Activated naive CD8-positive, alpha-beta T cell treated with anti-CD3 and anti-CD28 coated beads, Interleukin-2, amount 50 U/mL, for 24 hours (primary cell): ENCODE measurements at regions not wholly inside any gene's neighbourhood (a gene's known extent, or its start where the extent isn't known, plus 50 kb on each side); places are given as distances from the start of the nearest gene placed in this dataset.
"Not testable (repeated sequence)": the region's sequence is repeated elsewhere in the genome, so short reads cannot be mapped to it uniquely, and the experiment has no call there.

Source experiments
- ATAC-seq: fragments of 150-1000 bp; cut with Tn5 transposase; one replicate; pipeline ENCODE4 v1.10.0; 2021
- DNase-seq: peaks from one replicate; pipeline ENCODE4 v3.0.0; 2021
- H3K27ac Mint-ChIP-seq: one replicate; pipeline ENCODE4 v1.8.0; 2021; ENCODE audit warnings: mild to moderate bottlenecking, mixed read lengths
- H3K27me3 Mint-ChIP-seq: one replicate; pipeline ENCODE4 v1.8.0; 2021; ENCODE audit warnings: mixed read lengths
- H3K36me3 Mint-ChIP-seq: one replicate; pipeline ENCODE4 v1.8.0; 2021; ENCODE audit warnings: low read depth, mixed read lengths
- H3K4me1 Mint-ChIP-seq: one replicate; pipeline ENCODE4 v1.8.0; 2021; ENCODE audit warnings: mixed read lengths
- H3K4me3 Mint-ChIP-seq: one replicate; pipeline ENCODE4 v1.8.0; 2021; ENCODE audit warnings: mild to moderate bottlenecking, moderate library complexity, mixed read lengths
- H3K9me3 Mint-ChIP-seq: one replicate; pipeline ENCODE4 v1.8.0; 2021; ENCODE audit warnings: mixed read lengths

DNA sequence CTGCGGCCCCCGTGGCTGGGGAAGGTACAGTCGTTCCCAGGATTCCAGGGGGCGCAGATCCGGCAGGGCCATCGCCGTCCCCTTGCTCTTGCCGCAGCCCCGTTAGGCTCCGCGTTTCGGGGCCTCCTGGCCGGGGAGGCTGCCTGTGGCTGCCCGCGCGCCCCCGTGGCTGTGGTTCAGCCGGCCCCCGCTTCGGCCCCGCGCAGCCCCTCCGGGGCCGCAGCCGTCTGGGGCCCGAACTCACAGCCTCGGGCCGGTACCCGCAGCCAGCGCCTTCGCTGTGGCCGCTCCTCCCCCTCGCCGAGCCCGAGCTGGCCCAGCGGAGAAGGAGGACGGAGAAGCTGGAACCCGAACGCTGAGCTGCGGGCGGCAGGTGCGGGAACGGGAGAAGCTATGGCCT is 1826.9 kb upstream of the DEFB115 start:
- no peak for ATAC-seq
- H3K4me3 Mint-ChIP-seq: no peak overlapping the region
- H3K27me3 Mint-ChIP-seq: peaks cover 14% of the 10 kb centered on the region
- H3K4me1 Mint-ChIP-seq: no peaks in the 10 kb centered on the region
- no peaks in the 10 kb centered on the region for H3K36me3 Mint-ChIP-seq
- no peak overlapping the region for H3K27ac Mint-ChIP-seq
- peaks cover 9% of the 10 kb centered on the region for H3K9me3 Mint-ChIP-seq
- DNase-seq: no peak

DNA sequence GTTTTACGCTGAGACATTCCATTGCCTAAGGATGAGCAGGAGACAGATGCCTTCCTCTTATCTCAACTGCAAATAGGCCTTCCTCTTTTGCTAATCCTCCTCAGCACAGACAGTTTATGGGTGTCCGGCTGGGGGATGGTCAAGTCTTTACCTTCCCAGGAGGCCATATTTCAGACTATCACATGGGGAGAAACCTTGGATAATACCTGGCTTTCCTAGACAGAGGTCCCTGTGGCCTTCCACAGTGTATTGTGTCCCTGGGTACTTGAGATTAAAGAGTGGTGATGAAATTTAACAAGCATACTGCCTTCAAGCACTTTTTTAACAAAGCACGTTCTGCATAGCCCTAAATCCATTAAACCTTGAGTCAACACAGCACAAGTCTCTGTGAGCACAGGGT is 1816.7 kb upstream of the DEFB115 start:
- DNase-seq, ATAC-seq, H3K4me1 Mint-ChIP-seq, H3K4me3 Mint-ChIP-seq, H3K27ac Mint-ChIP-seq, H3K9me3 Mint-ChIP-seq, H3K27me3 Mint-ChIP-seq, H3K36me3 Mint-ChIP-seq: not testable (repeated sequence)

DNA sequence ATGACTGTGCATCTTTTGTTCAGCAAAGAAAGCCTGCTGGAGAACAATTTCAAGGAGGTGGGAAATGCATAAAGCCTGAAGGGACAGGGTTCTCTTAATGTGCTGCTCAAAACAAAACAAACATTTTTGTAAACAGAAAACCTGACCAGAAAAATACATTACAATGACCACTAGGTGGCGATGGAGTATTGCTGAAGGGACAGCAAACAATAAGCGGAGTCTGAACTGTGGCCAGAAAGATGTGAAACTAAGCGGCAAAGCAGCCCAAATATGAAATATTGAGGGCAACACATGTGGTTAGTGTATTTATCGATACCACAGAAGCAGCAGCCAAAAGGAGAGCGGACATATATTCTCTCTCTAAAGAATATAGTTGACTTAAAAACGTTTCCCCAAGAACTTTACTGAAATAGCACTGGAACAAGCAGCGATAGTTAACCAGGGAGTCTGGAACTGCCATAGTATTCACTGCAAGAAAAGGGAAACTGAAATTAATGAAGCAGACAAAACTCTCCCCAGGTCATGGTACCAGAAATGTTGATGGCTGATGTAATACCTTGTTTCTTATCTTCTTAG is 1814.2 kb upstream of the DEFB115 start:
- H3K36me3 Mint-ChIP-seq, H3K27me3 Mint-ChIP-seq, H3K4me1 Mint-ChIP-seq, H3K4me3 Mint-ChIP-seq, DNase-seq, H3K9me3 Mint-ChIP-seq, H3K27ac Mint-ChIP-seq, ATAC-seq: not testable (repeated sequence)

DNA sequence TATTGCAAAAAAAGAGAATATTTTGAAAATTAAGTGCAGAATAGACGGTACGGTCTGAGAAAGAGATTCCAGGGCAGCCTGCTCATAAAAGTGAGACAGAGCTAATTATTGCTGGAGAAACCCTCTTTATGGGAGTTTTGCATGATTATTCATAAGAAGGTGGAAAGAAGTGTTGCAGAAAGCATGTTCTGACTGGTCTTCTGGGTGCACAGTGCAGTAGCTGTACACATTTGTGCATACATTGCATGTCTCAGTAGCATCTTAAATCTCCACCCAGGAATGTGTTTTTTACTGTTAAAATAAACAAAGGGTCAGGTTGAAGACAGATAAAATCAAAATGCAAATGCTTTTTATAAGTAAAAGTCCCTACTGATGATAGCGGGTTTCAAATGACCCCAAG is 1813.6 kb upstream of the DEFB115 start:
- no peaks in the 10 kb centered on the region for H3K36me3 Mint-ChIP-seq
- H3K27me3 Mint-ChIP-seq: peaks cover 9% of the 10 kb centered on the region
- H3K4me1 Mint-ChIP-seq: no peaks in the 10 kb centered on the region
- DNase-seq: no peak
- no peak overlapping the region for H3K4me3 Mint-ChIP-seq
- no peak overlapping the region for H3K27ac Mint-ChIP-seq
- peak; percentile 59 for ATAC-seq
- no peaks in the 10 kb centered on the region for H3K9me3 Mint-ChIP-seq

DNA sequence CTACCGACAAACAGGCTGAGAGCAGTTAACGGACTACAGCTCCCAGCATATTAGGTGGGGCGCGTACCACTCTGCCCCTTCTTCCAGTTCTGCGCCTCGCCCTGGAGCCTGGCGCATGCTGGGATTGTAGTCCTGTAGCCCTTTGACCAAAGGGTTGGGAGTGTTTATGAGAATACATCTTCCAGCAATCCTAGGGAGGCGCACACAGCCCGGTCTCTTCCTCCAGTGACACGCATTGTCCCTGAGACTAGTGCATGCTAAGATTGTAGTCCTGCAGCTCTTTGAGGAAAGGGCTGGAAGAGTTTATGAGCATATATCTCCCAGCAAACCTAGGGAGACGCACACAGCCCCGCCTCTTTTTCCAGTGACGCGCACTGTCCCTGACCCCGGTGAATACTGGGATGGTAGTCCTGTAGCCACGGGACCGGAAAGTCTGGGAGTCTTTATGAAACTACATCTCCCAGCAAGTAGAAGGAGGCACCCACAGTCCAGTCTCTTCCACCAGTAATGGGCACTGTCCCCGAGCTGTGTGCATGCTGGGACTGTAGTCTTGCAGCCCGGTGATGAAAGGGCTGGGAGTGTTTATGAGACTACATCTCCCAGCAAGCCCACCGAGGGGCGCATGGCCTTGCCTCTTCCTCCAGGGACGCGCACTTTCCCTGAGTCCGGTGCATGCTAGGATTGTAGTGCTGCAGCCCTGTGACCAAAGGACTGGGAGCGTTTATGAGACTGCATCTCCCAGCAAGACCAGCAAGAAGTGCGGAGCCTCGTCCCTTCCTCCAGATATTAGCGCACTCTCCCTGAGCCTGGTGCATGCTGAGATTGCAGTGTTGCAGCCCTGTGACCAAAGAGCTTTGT is 1812.2 kb upstream of the DEFB115 start:
- not testable (repeated sequence) for H3K36me3 Mint-ChIP-seq, H3K27me3 Mint-ChIP-seq, H3K9me3 Mint-ChIP-seq, H3K27ac Mint-ChIP-seq, H3K4me1 Mint-ChIP-seq, H3K4me3 Mint-ChIP-seq, DNase-seq
- ATAC-seq: peak; percentile 76

DNA sequence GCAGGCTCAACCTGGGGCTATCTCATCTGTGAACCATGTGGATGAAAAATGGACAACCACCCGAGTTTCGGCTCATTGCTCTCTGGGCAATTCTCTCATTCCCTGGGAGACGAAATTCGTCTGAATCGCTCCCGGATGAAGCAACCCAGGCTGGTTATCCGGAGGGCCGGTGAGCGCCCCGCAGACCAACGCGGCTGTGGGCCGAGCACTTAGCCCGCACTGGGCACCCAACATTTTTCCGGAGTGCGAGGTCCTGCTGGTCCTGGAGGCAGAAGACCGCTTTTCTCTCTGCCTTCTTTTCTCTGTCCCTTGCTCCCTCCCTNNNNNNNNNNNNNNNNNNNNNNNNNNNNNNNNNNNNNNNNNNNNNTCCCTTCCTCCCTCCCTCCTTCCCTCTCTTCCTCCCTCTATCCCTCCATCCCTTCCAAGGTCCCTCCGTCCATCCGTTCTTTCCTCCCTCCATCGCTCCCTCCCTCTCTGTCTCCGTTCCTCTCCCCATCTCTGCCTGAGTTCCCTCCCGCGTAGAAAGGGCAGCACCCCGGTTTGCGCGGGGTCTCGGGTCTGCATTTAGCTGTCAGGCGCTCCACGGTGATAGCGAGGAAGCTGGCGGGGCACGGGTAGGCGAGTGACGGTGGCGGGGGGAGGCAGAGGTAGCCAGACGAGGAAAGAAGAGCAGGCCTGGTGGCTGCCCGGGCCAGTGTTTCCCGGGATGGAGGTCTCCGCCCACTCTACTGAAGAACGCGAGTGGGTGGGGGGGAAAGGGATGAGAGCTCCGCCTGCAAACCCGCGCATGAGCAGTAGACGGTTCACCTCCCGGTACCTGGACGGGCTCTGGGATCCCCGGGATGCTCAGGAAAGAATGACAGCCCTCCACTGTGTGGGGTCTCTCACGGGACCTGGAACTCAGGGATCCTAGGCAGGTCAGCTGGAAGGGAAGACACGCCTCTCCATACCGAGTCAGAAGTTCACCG is 1809.7 kb upstream of the DEFB115 start:
- H3K9me3 Mint-ChIP-seq, H3K4me1 Mint-ChIP-seq, ATAC-seq, H3K4me3 Mint-ChIP-seq, H3K27ac Mint-ChIP-seq, DNase-seq, H3K36me3 Mint-ChIP-seq, H3K27me3 Mint-ChIP-seq: not testable (repeated sequence)

DNA sequence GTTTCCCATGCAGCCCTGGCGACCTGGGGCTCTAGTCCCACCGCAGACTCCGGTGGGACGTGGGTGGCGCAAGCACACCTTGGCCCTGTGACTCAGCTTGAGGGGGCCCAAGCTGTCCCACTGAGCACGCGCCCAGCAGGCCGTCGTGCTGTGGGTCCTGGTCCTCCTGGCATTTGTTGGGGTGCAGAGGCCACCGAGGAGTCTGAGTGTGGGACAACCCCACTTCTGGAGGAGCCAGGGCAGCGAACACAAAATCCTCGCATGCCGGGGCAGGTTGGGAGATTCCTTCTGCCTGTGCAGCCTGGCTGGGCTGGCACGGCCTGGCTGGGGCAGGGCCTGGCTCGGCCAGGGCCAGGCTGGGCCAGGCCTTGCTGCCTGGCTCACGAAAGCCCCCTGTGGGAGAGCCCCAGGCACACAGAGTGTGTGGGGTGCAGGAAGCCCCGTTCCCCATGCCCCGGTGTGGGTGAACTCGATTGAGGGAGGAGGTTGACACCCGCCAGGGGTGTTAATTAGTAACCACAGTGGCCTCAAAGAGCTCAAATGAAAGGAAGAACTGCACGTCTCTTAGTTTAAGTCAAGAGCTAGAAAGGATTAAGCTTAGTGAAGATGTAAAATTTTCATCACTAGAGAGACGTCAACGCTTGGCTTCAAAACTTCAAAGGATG is 1808.5 kb upstream of the DEFB115 start:
- ATAC-seq: no peak
- Mint-ChIP-seq H3K27ac (no peak overlapping the region), H3K4me1 (no peaks in the 10 kb centered on the region), H3K27me3 (peaks cover 8% of the 10 kb centered on the region), H3K9me3 (peaks cover 5% of the 10 kb centered on the region), H3K4me3 (no peak overlapping the region), H3K36me3 (no peaks in the 10 kb centered on the region)
- DNase-seq: no peak

DNA sequence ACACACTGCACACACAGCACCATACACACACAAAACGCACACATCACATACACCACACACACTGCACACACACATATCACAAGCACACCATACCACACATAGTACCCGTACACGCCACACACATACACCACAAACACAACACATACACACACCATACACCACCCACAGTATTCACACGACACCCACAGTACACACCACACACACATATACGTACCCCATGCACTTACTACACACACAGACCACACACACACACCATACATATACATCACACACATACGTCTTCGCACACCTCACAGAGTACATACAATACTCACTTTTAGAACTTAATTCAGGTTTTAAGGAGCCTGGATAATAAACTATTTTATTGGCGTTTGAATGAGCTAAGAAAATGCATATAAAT is 1805.3 kb upstream of the DEFB115 start:
- H3K36me3 Mint-ChIP-seq: no peaks in the 10 kb centered on the region
- DNase-seq: no peak
- H3K27me3 Mint-ChIP-seq: no peaks in the 10 kb centered on the region
- no peak overlapping the region for H3K27ac Mint-ChIP-seq
- ATAC-seq: no peak
- H3K9me3 Mint-ChIP-seq: peaks cover 11% of the 10 kb centered on the region
- H3K4me3 Mint-ChIP-seq: no peak overlapping the region
- no peaks in the 10 kb centered on the region for H3K4me1 Mint-ChIP-seq

DNA sequence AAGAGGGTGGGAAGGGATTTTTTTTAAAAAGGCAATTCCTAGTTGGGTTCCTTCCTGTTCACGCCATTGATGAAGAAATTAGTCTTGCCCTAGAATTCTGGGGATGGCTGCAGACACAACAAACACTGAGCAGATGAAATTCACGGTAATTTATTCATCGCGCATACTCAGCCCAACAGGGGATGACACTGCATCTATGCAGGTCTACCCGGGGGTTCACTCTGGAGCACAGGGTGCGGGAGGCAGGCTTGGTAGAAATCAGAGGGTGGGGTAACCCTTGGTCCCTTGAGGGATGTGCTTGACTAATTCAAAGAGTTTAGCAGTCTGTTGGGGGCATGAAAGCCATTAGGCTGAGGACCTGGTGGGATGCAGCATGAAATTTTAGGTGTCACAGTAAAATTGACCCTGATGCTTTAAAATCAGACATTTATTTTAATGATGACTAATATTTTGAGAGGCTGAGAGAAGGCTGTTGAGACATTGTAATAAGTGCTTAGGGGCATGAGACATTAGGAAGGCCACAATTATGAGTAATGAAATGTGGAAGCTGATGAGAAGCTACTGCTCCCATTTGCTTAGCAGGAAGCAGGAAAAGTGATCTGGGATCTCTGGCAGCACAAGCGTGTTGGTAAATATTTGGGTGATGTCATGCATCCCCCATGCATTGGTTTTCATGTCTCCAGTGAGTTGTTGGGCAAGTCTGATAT is 1800.3 kb upstream of the DEFB115 start:
- not testable (repeated sequence) for H3K4me3 Mint-ChIP-seq, H3K27ac Mint-ChIP-seq, DNase-seq, H3K36me3 Mint-ChIP-seq, H3K27me3 Mint-ChIP-seq, H3K4me1 Mint-ChIP-seq, ATAC-seq
- peaks cover 12% of the 10 kb centered on the region for H3K9me3 Mint-ChIP-seq

DNA sequence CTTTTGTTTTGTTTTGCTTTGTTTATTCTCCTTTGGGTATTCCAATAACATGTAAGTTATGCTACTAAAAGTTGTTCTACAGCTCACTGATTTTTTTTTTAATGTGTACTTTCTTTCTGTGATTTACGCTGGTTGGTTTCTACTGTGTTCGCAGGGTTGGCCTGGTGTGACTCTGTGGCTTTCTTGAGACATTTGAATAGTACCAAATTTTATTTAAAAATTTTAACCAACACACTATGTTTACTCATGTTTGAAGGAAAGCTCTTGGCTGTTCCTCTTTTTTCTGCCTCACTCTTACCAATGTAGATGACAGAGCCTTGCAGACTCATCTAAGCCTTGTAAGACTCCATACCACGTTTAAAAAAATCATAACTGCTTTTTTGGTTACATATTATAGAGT is 1784.9 kb upstream of the DEFB115 start:
- DNase-seq (no peak), ATAC-seq (no peak)
- no peak overlapping the region for H3K4me3 Mint-ChIP-seq
- H3K4me1 Mint-ChIP-seq: no peaks in the 10 kb centered on the region
- no peak overlapping the region for H3K27ac Mint-ChIP-seq
- H3K9me3 Mint-ChIP-seq: peaks cover 17% of the 10 kb centered on the region
- no peaks in the 10 kb centered on the region for H3K36me3 Mint-ChIP-seq
- H3K27me3 Mint-ChIP-seq: peaks cover 3% of the 10 kb centered on the region

DNA sequence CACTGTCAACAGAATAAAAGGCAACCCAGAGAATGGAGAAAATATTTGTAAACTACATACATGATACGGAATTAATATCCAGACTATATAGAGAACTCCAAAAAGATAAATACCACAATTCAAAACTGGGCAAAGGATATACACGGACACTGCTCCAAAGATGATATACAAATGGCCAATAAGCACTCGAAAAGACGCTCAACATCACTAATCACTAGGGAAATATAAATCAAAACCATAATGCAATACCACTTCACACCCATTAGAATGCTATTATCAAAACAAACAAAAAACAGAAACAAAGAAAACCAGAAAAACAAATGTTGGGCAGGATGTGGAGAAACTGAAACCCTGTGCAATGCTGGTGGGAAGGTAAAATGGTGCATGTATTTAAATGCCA is 1764.6 kb upstream of the DEFB115 start:
- not testable (repeated sequence) for H3K27ac Mint-ChIP-seq, H3K4me1 Mint-ChIP-seq

DNA sequence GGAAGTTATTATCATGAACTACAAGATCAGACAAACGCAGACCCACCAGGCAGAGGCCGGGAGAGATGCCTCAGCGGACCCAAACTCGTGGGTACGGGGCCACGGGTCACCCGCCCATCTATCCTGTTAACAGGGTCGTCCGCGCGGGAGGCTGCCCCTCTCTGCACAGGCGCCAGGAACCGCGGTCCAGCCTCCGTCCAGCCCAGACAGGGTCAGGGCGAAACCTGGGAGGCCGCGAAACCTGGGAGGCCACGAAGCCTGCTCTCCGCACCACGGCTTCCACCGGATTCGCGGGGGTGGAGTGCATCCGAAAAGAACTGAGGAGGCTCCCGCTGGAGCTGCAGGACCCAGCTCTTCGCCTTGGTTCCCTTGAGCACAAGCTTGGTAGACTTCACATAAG is 1760.7 kb upstream of the DEFB115 start:
- not testable (repeated sequence) for ATAC-seq, H3K4me3 Mint-ChIP-seq, DNase-seq, H3K27ac Mint-ChIP-seq, H3K27me3 Mint-ChIP-seq, H3K4me1 Mint-ChIP-seq, H3K9me3 Mint-ChIP-seq, H3K36me3 Mint-ChIP-seq

More for the DNA sequence above, 1764.6 kb upstream of the DEFB115 start:
- not testable (repeated sequence) for DNase-seq, H3K4me3 Mint-ChIP-seq, H3K36me3 Mint-ChIP-seq, H3K27me3 Mint-ChIP-seq, ATAC-seq, H3K9me3 Mint-ChIP-seq

DNA sequence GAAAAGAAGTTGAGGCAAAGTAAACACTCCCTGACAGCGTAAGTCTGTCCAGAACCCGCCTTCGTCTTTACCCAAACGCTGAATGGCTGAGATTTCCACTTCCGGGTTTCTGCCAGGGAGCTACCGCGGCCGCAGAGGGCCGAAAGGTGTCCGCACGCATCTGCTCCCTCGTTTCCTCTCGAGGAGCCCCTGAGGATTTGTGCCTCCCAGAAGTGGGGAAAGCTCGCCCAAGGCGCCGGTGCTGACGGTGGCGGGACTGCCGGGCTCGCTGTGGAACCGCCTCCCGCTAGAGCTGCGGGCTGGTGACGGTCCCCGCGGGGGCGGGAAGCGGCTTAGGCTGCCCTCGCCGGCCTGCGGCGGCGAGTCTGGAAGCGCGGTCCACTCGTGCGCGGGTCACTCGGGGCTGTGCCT is 1760.2 kb upstream of the DEFB115 start:
- no peak overlapping the region for H3K27ac Mint-ChIP-seq
- H3K4me1 Mint-ChIP-seq: no peaks in the 10 kb centered on the region
- ATAC-seq (no peak), DNase-seq (no peak)
- no peaks in the 10 kb centered on the region for H3K27me3 Mint-ChIP-seq
- no peak overlapping the region for H3K4me3 Mint-ChIP-seq
- H3K9me3 Mint-ChIP-seq: peaks cover 7% of the 10 kb centered on the region
- no peaks in the 10 kb centered on the region for H3K36me3 Mint-ChIP-seq

DNA sequence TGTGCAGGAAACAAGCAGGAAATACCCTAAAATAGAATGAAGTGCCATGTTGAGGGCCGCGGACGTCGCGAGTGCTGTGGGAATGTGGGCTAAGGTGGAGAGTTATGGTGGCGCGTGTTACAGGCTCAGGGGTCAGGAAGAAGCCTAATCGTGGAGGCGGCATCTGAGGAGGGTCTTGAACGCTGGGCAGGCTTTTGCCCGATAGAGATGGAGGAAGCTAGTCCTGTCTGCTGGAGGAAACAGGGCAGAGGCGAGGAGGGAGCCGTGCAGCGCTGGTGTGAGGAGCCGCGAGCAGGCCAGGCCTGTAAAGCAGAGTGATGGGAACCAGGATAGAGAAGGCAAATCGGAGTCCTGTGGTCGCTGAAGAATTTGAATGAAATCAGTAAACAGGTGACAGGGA is 1759.8 kb upstream of the DEFB115 start:
- H3K4me1 Mint-ChIP-seq, H3K27me3 Mint-ChIP-seq, H3K27ac Mint-ChIP-seq, H3K4me3 Mint-ChIP-seq, H3K36me3 Mint-ChIP-seq, DNase-seq, H3K9me3 Mint-ChIP-seq, ATAC-seq: not testable (repeated sequence)
